ENCODE measurements at regions not wholly inside any gene's neighbourhood (a gene's known extent, or its start where the extent isn't known, plus 50 kb on each side); places are given as distances from the start of the nearest gene placed in this dataset.

DNA sequence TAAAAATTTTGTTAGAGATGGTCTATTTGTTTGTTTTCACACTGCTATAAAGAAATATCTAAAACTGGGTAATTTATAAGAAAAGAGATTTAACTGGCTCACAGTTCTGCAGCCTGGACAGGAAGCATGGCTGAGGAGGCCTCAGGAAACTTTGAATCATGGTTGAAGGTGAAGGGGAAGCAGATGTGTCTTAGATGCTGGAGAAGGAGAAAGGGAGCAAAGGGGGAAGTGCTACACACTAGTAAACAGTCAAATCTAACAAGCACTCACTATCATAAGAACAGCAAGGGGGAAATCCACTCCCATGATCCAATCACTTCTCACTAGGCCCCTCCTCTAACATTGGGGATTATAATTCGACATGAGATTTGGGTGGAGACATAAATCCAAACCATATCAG, 76.8 kb upstream of the COL24A1 start:
- no peak for TF ChIP-seq ZNF24 (IDR thresholded peaks at IDR 0.05)
- TF ChIP-seq, protein P1, sequence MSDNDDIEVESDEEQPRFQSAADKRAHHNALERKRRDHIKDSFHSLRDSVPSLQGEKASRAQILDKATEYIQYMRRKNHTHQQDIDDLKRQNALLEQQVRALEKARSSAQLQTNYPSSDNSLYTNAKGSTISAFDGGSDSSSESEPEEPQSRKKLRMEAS (IDR thresholded peaks at IDR 0.05; ENCODE audit: low read depth, low read length): no peak
- TF ChIP-seq EGR1 (IDR thresholded peaks at IDR 0.05; ENCODE audit: borderline replicate concordance in 1 of 2, low read depth in 2 of 2, low read length in 2 of 2): no peak
- TF ChIP-seq CHD4 (IDR thresholded peaks at IDR 0.05): no peak
- TF ChIP-seq POLR2A (IDR thresholded peaks at IDR 0.05; ENCODE audit: low read depth, low read length): no peak
- TF ChIP-seq TAF1 (IDR thresholded peaks at IDR 0.05; ENCODE audit: borderline replicate concordance, low read depth, low read length): no peak
- TF ChIP-seq EZH2 (IDR thresholded peaks at IDR 0.05; ENCODE audit: borderline replicate concordance, control insufficient read depth, low read depth, low read length): no peak
- no peak for TF ChIP-seq POLR2AphosphoS5 (IDR thresholded peaks at IDR 0.05; ENCODE audit: low read length)
- TF ChIP-seq MEF2A (IDR thresholded peaks at IDR 0.05; ENCODE audit: insufficient read depth, low read depth, low read length): no peak
- no peak for TF ChIP-seq CREB1 (IDR thresholded peaks at IDR 0.05; ENCODE audit: low read depth)
- no peak for TF ChIP-seq GABPA (IDR thresholded peaks at IDR 0.05; ENCODE audit: low read depth)
